ENCODE measurements at regions not wholly inside any gene's neighbourhood (a gene's known extent, or its start where the extent isn't known, plus 50 kb on each side); places are given as distances from the start of the nearest gene placed in this dataset.

DNA sequence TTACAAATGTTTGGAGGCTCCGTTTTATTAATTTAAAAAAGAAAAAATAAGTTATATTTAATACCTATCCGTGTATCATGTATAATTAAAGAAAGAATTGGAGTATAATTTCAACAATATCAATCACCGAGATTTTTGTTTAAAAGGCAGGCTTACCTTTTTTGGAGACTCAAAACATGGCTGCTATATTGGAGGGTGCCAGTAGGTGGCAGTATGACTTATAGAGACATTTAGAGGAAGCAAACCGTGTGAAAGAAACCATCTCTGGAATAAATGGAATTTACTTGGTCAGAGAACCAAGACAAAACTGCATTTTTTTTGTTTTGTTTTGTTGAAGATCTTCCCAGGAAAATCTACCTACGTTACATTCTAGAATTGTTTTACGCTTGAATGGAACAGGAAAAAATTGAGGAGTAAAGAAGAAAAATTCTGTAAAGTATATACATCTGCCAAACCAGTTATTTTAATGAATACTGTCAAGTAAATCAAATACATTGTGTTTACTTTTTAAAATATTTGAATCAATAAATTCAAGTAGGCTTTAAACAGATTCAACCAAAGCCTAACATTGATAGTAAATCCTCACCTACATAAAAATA lies 802.6 kb upstream of the ALCAM start:
- H3K4me3 ChIP-seq (ENCODE audit: low read length): no peak overlapping the region
- TF ChIP-seq, protein P1, sequence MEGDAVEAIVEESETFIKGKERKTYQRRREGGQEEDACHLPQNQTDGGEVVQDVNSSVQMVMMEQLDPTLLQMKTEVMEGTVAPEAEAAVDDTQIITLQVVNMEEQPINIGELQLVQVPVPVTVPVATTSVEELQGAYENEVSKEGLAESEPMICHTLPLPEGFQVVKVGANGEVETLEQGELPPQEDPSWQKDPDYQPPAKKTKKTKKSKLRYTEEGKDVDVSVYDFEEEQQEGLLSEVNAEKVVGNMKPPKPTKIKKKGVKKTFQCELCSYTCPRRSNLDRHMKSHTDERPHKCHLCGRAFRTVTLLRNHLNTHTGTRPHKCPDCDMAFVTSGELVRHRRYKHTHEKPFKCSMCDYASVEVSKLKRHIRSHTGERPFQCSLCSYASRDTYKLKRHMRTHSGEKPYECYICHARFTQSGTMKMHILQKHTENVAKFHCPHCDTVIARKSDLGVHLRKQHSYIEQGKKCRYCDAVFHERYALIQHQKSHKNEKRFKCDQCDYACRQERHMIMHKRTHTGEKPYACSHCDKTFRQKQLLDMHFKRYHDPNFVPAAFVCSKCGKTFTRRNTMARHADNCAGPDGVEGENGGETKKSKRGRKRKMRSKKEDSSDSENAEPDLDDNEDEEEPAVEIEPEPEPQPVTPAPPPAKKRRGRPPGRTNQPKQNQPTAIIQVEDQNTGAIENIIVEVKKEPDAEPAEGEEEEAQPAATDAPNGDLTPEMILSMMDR (IDR thresholded peaks at IDR 0.05; ENCODE audit: insufficient read depth, low read depth, low read length, missing control alignments): peak; percentile 64
- peak; percentile 42 for DNase-seq (ENCODE audit: low read depth)

DNA sequence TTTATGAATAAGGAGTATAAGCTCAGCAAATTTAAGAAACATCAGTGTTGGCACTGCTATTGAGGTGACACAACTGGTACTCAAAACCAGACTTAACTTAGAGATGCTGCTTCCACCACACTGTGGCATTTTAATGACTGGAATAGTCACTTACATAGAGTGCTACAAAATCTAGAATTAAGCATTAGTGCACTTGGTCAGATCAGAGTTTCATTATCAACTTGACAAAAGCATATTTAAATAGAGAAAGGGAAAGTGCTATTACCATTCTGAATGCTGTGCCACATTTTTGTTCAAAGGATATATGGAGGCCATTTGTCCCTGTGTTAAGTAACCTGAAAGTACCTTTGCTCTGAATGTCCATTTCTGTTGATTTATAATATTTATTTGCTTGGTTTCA lies 800.7 kb upstream of the ALCAM start:
- no peak overlapping the region for H3K4me3 ChIP-seq (ENCODE audit: low read length)
- TF ChIP-seq, protein P1 (IDR thresholded peaks at IDR 0.05; ENCODE audit: insufficient read depth, low read depth, low read length, missing control alignments): no peak
- DNase-seq (ENCODE audit: low read depth): no peak

DNA sequence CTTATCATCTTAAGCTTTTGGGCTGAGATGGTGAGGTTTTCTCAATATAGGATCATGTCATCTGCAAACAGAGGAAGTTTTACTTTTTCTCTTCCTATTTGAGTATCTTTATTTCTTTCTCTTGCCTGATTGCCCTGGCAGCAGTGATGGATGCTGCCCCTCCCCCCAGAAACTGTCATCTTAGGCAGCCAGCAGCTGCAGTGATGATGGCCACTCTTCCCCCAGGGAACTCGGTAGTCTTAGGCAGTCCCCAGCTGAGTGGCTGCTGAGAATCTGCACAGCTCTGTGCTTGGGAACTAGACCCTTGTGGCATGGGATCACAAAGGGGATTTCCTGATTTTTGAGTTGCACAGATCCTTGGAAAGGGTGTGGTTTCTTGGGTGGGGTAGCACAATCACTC lies 791.1 kb upstream of the ALCAM start:
- no peak overlapping the region for H3K4me3 ChIP-seq (ENCODE audit: low read length)
- TF ChIP-seq, protein P1 (IDR thresholded peaks at IDR 0.05; ENCODE audit: insufficient read depth, low read depth, low read length, missing control alignments): no peak
- no peak for DNase-seq (ENCODE audit: low read depth)

DNA sequence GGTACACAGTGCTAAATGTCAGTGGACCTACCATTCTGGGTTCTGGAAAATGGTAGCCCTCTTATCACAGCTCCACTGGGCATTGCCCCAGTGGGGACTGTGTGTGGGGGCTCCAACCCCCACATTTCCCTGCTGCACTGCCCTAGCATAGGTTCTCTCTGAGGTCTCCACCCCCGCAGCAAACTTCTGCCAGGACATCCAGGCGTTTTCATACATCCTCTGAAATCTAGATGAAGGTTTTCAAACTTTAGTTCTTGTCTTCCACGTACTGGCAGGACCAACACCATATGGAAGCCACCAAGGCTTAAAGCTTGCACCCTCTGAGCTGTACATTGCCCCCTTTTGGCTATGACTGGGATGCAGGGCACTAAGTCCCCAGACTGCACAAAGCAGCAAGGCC lies 788.2 kb upstream of the ALCAM start:
- DNase-seq (ENCODE audit: low read depth): no peak
- TF ChIP-seq, protein P1 (IDR thresholded peaks at IDR 0.05; ENCODE audit: insufficient read depth, low read depth, low read length, missing control alignments): no peak

DNA sequence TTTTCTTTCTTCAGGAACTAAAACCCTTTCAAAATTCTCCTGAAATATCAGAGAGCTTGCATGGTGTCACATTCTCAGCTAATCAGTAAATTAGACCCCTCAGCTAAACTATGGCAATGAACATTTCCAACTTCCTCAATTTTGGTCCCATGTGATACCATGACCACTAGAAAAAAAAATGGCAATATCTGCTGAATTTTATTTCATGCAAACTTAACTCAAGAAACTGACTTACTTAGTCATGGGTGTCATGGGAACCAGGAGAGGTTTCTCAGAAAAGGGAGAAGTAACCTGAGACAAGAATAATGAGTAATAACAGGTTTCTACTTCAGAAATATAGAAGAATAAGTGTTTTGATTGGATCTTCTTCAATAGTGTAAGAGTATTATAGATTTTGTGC lies 784.6 kb upstream of the ALCAM start:
- no peak overlapping the region for H3K4me3 ChIP-seq (ENCODE audit: low read length)
- peak; percentile 43 for DNase-seq (ENCODE audit: low read depth)
- TF ChIP-seq, protein P1 (IDR thresholded peaks at IDR 0.05; ENCODE audit: insufficient read depth, low read depth, low read length, missing control alignments): no peak

More for the DNA sequence above, 788.2 kb upstream of the ALCAM start:
- no peak overlapping the region for H3K4me3 ChIP-seq (ENCODE audit: low read length)

DNA sequence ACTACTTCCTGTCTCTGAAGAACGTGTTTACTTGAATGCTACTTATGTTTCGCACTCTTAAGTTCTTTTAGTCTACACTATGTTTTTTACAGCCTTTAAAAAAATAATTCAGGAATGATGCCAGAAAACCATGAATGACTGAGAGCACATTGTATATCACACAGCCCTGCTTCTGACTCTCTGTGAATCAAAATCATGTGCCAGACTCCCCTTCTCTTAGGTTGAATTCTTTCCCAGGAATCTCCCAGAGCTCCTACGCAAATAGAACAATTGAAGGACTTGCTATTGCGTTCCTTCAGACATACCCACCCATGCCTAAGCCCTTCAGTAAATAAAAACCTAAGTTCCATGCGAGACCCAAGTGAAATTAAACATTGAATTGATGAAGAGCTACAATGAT lies 782.0 kb upstream of the ALCAM start:
- H3K4me3 ChIP-seq (ENCODE audit: low read length): no peak overlapping the region
- TF ChIP-seq, protein P1 (IDR thresholded peaks at IDR 0.05; ENCODE audit: insufficient read depth, low read depth, low read length, missing control alignments): no peak
- DNase-seq (ENCODE audit: low read depth): no peak

DNA sequence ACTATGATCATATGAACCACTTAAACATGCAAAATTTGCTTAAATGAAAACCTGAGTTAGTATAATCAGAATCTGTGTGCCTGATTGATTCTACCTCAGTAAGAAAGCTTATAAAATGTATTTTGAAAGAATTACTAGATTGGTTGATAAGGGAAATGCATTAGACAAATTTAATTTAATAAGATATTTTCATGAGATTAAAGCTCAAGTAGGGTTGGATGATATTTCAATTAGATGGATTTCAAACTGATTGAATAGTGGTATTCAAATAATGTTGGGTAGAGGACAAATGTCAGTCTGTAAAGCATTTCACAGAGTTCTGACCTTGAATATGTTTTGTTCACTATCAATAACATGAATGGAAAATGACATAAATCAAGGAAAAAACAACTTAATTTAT lies 780.4 kb upstream of the ALCAM start:
- TF ChIP-seq, protein P1 (IDR thresholded peaks at IDR 0.05; ENCODE audit: insufficient read depth, low read depth, low read length, missing control alignments): no peak
- no peak overlapping the region for H3K4me3 ChIP-seq (ENCODE audit: low read length)
- no peak for DNase-seq (ENCODE audit: low read depth)
